Right lobe of liver (tissue), 6 donors: ENCODE measurements at regions not wholly inside any gene's neighbourhood (a gene's known extent, or its start where the extent isn't known, plus 50 kb on each side); places are given as distances from the start of the nearest gene placed in this dataset.

Experiments
- ATAC-seq, 4 donors: fragments of 200-7000 bp; cut with Tn5 transposase; one replicate each; pipeline ENCODE4 v1.9.1; 2020; ENCODE audit warnings: mild to moderate bottlenecking in 4 of 4, moderate library complexity in 4 of 4
- DNase-seq, 3 donors: peaks; one replicate each; pipeline ENCODE4 v3.0.0-alpha.2; 2020
- H3K27ac ChIP-seq, 3 donors: fragments of 200-600 bp; one replicate each; pipeline ENCODE4 v1.8.0; 2022
- H3K27me3 ChIP-seq, 2 donors: fragments of 200-600 bp; one replicate each; pipeline ENCODE4 v1.8.0; 2022
- H3K36me3 ChIP-seq, 4 donors: fragments of 200-600 bp; sonication (generic) in 1 of 4; one replicate each; pipeline versions ENCODE4 v1.5.1 to v1.8.0; 2017 to 2022; ENCODE audit warnings: control low read depth in 1 of 4
- H3K4me1 ChIP-seq, 4 donors: fragments of 200-600 bp; sonication (generic) in 1 of 4; one replicate each; pipeline versions ENCODE4 v1.5.1 to v1.8.0; 2017 to 2022; ENCODE audit warnings: control low read depth in 1 of 4
- H3K4me3 ChIP-seq, 3 donors: fragments of 200-600 bp; one replicate each; pipeline ENCODE4 v1.8.0; 2022
- H3K9me3 ChIP-seq, 4 donors: fragments of 200-600 bp; sonication (generic) in 1 of 4; one replicate each; pipeline versions ENCODE4 v1.5.1 to v1.8.0; 2017 to 2022; ENCODE audit warnings: control low read depth in 1 of 4
- POLR2A ChIP-seq: fragments of 450-650 bp; IDR thresholded peaks from one replicate; pipeline ENCODE4 v1.6.1; 2017; ENCODE audit warnings: antibody characterized with exemption, mild to moderate bottlenecking
- WGBS: methylation state at CpG from one replicate; pipeline ENCODE4 v1.1.6; 2018; ENCODE audit warnings: low coverage, low lambda C conversion rate; ENCODE audit not compliant: insufficient coverage; ENCODE audit errors: missing lambda C conversion rate; 5-methylcytosine and 5-hydroxymethylcytosine counted together
- intact Hi-C, 2 donors: fragments of 100-400 bp; cut with DNase I; formaldehyde crosslinking; loops; one replicate each; pipeline versions ENCODE4 v1.11.2 to v1.14.1; 2022
- TF ChIP-seq, protein P1 (sequence below), 4 donors: fragments of 200-600 bp in 3 of 4; fragments of 450-650 bp in 1 of 4; IDR thresholded peaks; one replicate each; pipeline versions ENCODE4 v1.5.1 to v1.8.0; 2016 to 2022; ENCODE audit warnings: antibody characterized with exemption in 4 of 4, mild to moderate bottlenecking in 2 of 4
- donor health status: DM: no; HTN: yes; CAD: no.
- donor health status: DM: no; HTN: no; CAD: no.
- donor health status: DM: no; HTN: no; CAD: no.
- donor health status: DM: no; HTN: yes; CAD: no.
- donor health status: DM: no; HTN: yes; CAD: no.

DNA sequence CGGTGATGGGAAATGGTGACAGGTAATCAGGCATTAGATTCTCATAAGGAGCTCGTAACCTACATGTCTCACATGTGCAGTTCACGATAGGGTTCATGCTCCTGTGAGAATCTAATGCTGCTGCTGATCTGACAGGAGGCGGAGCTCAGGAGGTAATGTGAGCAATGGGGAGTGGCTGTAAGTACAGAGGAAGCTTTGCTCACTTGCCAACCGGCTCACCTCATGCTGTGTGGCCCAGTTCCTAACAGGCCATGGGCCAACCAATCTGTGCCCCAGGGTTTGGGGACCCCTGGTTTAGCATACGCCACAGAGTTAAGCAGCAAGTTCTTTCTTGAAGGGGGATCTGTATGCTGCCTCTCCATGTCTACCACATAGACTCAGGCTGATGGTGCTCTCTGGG is 133.1 kb downstream of the IQUB start:
- no peak overlapping the region for H3K4me3 ChIP-seq
- H3K27me3 ChIP-seq, result no peaks in the 10 kb centered on the region
- intact Hi-C loops, result no loop called here
- H3K4me1 ChIP-seq, result no peaks in the 10 kb centered on the region
- ATAC-seq, result no peak
- no peak overlapping the region for H3K27ac ChIP-seq
- no peak for DNase-seq
- 31% methylated on average over 3 of the region's 6 CpGs for WGBS
- no peaks in the 10 kb centered on the region for H3K36me3 ChIP-seq
- no peak for TF ChIP-seq POLR2A
- TF ChIP-seq, protein P1, sequence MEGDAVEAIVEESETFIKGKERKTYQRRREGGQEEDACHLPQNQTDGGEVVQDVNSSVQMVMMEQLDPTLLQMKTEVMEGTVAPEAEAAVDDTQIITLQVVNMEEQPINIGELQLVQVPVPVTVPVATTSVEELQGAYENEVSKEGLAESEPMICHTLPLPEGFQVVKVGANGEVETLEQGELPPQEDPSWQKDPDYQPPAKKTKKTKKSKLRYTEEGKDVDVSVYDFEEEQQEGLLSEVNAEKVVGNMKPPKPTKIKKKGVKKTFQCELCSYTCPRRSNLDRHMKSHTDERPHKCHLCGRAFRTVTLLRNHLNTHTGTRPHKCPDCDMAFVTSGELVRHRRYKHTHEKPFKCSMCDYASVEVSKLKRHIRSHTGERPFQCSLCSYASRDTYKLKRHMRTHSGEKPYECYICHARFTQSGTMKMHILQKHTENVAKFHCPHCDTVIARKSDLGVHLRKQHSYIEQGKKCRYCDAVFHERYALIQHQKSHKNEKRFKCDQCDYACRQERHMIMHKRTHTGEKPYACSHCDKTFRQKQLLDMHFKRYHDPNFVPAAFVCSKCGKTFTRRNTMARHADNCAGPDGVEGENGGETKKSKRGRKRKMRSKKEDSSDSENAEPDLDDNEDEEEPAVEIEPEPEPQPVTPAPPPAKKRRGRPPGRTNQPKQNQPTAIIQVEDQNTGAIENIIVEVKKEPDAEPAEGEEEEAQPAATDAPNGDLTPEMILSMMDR (IDR thresholded peaks at IDR 0.05), result no peak
- H3K9me3 ChIP-seq, result no peaks in the 10 kb centered on the region

DNA sequence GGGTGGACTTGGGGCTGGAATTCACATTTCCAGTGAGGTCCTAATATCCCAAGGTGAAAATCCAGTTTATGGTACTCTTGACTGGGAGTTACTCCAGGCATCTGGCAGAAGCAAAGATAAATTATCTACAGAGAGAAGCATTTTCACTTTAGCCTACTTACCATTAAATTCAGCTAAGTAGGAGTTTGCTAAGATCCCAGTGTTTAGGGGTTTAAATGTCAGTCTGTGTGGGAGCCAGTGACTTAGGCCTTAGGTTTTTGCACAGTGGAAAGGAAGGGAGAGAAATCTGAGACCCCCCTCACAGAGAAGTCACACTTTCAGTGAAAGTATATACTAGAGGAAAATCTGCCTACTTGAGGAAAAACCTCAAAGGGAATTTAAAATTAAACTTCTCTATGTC is 134.2 kb downstream of the IQUB start:
- no peak for ATAC-seq
- no peaks in the 10 kb centered on the region for H3K27me3 ChIP-seq
- no peak overlapping the region for H3K4me3 ChIP-seq
- no peaks in the 10 kb centered on the region for H3K36me3 ChIP-seq
- no peak overlapping the region for H3K27ac ChIP-seq
- H3K4me1 ChIP-seq, result no peaks in the 10 kb centered on the region
- H3K9me3 ChIP-seq, result no peaks in the 10 kb centered on the region
- intact Hi-C loops, result no loop called here
- no peak for TF ChIP-seq POLR2A
- TF ChIP-seq, protein P1 (IDR thresholded peaks at IDR 0.05), result no peak
- no peak for DNase-seq

DNA sequence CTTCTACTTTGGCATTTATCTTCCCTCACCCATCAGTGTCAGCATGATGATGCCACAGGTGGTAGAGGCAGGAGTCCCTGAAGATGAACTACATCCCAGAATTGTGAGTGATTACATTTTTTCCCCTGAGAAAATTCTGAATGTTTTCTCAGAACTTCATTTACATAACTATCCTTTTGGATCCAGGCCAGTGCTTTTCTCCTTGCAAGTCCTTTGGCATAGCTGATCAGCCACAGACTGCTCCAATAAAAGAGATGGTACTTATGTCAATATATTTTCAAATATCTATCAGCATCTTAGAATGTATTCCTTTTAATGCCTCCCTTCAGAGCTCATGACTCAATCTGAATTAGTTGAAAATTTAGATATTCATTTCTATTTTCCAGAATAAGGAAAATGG is 135.5 kb downstream of the IQUB start:
- intact Hi-C loops, result no loop called here
- no peak overlapping the region for H3K27ac ChIP-seq
- TF ChIP-seq POLR2A, result no peak
- TF ChIP-seq, protein P1 (IDR thresholded peaks at IDR 0.05), result no peak
- DNase-seq (no peak), ATAC-seq (no peak)
- no peak overlapping the region for H3K4me3 ChIP-seq
- no peaks in the 10 kb centered on the region for H3K36me3 ChIP-seq
- no peaks in the 10 kb centered on the region for H3K4me1 ChIP-seq
- no peaks in the 10 kb centered on the region for H3K27me3 ChIP-seq
- H3K9me3 ChIP-seq, result no peaks in the 10 kb centered on the region

DNA sequence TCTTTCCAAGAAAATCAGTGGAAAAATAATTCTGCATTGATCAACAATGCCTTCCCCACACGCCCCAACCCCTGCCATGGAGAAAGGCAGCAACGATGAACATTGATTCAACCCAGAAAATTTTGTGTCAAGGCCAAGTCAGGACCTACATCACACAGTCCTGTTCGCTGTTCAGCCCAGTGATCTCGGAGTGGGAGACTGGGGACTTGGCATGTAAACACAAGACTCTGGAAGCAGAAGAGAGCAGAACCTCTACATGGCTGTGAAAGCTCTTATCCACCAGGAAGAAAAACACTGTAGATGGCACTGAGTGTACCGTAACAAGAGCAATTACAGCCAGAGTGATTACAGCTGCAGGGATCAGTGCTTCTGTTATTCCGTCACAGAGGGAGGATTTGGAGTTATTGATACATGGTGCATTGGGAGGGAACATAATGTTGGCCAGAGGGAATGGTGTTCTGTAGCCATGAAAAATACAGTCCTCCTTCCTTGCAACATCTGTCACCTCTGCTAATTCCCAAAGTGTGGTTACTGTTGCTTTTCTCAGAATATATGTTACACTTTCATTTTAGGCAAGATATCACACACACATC is 136.6 kb downstream of the IQUB start:
- WGBS, result 65% methylated on average over 6 of the region's 6 CpGs
- H3K9me3 ChIP-seq, result no peaks in the 10 kb centered on the region
- intact Hi-C loops, result no loop called here
- H3K4me3 ChIP-seq, result no peak overlapping the region
- TF ChIP-seq, protein P1 (IDR thresholded peaks at IDR 0.05), result no peak
- no peak for TF ChIP-seq POLR2A
- no peaks in the 10 kb centered on the region for H3K27me3 ChIP-seq
- H3K36me3 ChIP-seq, result no peaks in the 10 kb centered on the region
- ATAC-seq (no peak), DNase-seq (no peak)
- no peak overlapping the region for H3K27ac ChIP-seq
- no peaks in the 10 kb centered on the region for H3K4me1 ChIP-seq

DNA sequence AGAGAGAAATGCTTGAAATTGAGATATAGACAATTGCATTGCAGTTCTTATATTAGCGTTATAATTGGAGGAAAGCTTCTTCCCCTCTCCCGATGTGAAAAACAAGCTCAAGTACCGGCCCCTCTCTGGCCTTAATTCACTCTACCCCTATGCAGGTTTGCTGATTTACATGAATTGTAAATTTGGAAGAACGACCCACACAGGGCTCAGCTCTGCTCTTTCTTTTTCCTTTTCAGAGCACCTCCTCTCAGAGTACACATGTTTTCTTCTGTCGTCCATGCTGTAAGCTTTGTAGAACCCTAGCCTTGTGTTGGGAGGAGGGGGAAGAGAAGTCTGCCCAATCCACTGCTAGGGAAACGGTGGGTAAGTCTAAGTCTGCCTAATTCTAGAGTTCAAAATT is 140.8 kb downstream of the IQUB start:
- no peak for TF ChIP-seq POLR2A
- TF ChIP-seq, protein P1 (IDR thresholded peaks at IDR 0.05), result no peak
- Histone ChIP-seq H3K9me3 (no peaks in the 10 kb centered on the region), H3K36me3 (no peaks in the 10 kb centered on the region), H3K4me1 (no peaks in the 10 kb centered on the region), H3K27me3 (no peaks in the 10 kb centered on the region), H3K27ac (no peak overlapping the region), H3K4me3 (no peak overlapping the region)
- 31% methylated on average over 6 of the region's 6 CpGs for WGBS
- ATAC-seq (no peak), DNase-seq (no peak)
- intact Hi-C loops, result no loop called here
